SK-N-SH (cell line): ENCODE measurements at regions not wholly inside any gene's neighbourhood (a gene's known extent, or its start where the extent isn't known, plus 50 kb on each side); places are given as distances from the start of the nearest gene placed in this dataset.

Experiments
- CTCF ChIA-PET: fragments of 300-600, 350-600 bp; formaldehyde crosslinking; extraction: SDS; loops from one replicate; lab custom pipeline; 2021; lab: Yijun Ruan, JAX
- POLR2A ChIA-PET: fragments of 350-600 bp; sonication (Branson Sonifier 250); formaldehyde crosslinking; extraction: SDS; loops from one replicate; lab custom pipeline; 2020; ENCODE audit warnings: antibody characterized with exemption, inconsistent platforms; lab: Yijun Ruan, JAX
- DNase-seq: peaks from one replicate; pipeline ENCODE4 v3.0.0; 2012
- H2AFZ ChIP-seq: fragments of 200-600 bp; sonication (generic); 2 replicates; pipeline ENCODE4 v1.8.1; 2016; ENCODE audit warnings: antibody characterized with exemption, mild to moderate bottlenecking, low read depth
- H3F3A ChIP-seq: fragments of 200-600 bp; sonication (generic); replicated peaks from 2 replicates; pipeline ENCODE3; 2016; ENCODE audit warnings: antibody characterized with exemption, mild to moderate bottlenecking; ENCODE audit not compliant: insufficient read depth
- H3K27ac ChIP-seq, 2 experiments: fragments of 200-500 bp in 1 of 2; fragments of 200-600 bp in 1 of 2; sonication (Bioruptor generic) in 1 of 2; sonication (generic), shearing (Covaris generic) in 1 of 2; 2 replicates each; pipeline versions ENCODE4 v1.5.1 to v1.6.1; 2014 to 2016; ENCODE audit warnings: low read depth in 2 of 2, inconsistent platforms in 1 of 2, low read length in 1 of 2, mild to moderate bottlenecking in 1 of 2, mixed read lengths in 1 of 2
- H3K27me3 ChIP-seq: fragments of 200-600 bp; sonication (generic), shearing (Covaris generic); 2 replicates; pipeline ENCODE4 v1.6.1; 2016; ENCODE audit warnings: mixed run types; ENCODE audit not compliant: insufficient read depth
- H3K36me3 ChIP-seq, 2 experiments: fragments of 200-500 bp in 1 of 2; fragments of 200-600 bp in 1 of 2; sonication (Bioruptor generic) in 1 of 2; sonication (generic) in 1 of 2; replicated peaks in 1 of 2; 2 replicates each; pipeline versions ENCODE3 to v1.5.1; 2014 to 2016; ENCODE audit warnings: low read length in 1 of 2, mild to moderate bottlenecking in 1 of 2; ENCODE audit not compliant: insufficient read depth in 2 of 2, control insufficient read depth in 1 of 2
- H3K4me1 ChIP-seq, 2 experiments: fragments of 200-500 bp in 1 of 2; fragments of 200-600 bp in 1 of 2; sonication (Bioruptor generic) in 1 of 2; sonication (generic), shearing (Covaris generic) in 1 of 2; 2 replicates each; pipeline versions ENCODE4 v1.5.1 to v1.6.1; 2014 to 2016; ENCODE audit warnings: low read depth in 1 of 2, low read length in 1 of 2, mixed run types in 1 of 2; ENCODE audit not compliant: insufficient read depth in 2 of 2, control insufficient read depth in 1 of 2
- H3K4me2 ChIP-seq: fragments of 200-600 bp; sonication (generic), shearing (Covaris generic); 2 replicates; pipeline ENCODE4 v1.6.1; 2017; ENCODE audit warnings: mixed run types
- H3K4me3 ChIP-seq, 2 experiments: fragments of 200-500 bp in 1 of 2; fragments of 200-600 bp in 1 of 2; sonication (Bioruptor generic) in 1 of 2; sonication (generic), shearing (Covaris generic) in 1 of 2; 2 replicates each; pipeline versions ENCODE4 v1.5.1 to v1.8.1; 2014 to 2016; ENCODE audit warnings: low read depth in 2 of 2, inconsistent platforms in 1 of 2, low read length in 1 of 2, mild to moderate bottlenecking in 1 of 2, mixed read lengths in 1 of 2, moderate library complexity in 1 of 2
- H3K79me2 ChIP-seq: fragments of 200-600 bp; sonication (generic); 2 replicates; pipeline ENCODE4 v1.8.1; 2017; ENCODE audit warnings: mild to moderate bottlenecking; ENCODE audit not compliant: insufficient read depth
- H3K9ac ChIP-seq: fragments of 200-600 bp; sonication (generic); 2 replicates; pipeline ENCODE4 v1.6.1; 2017; ENCODE audit warnings: mixed run types
- H3K9me2 ChIP-seq: fragments of 200-600 bp; sonication (generic); 2 replicates; pipeline ENCODE4 v1.6.1; 2017; ENCODE audit warnings: mixed run types
- H3K9me3 ChIP-seq: fragments of 200-600 bp; sonication (generic); 2 replicates; pipeline ENCODE4 v1.6.1; 2017; ENCODE audit warnings: mixed run types, mild to moderate bottlenecking, moderate library complexity
- H4K20me1 ChIP-seq: fragments of 200-600 bp; sonication (generic); 2 replicates; pipeline ENCODE4 v1.6.1; 2017; ENCODE audit warnings: mild to moderate bottlenecking, mixed run types; ENCODE audit not compliant: insufficient read depth
- CHD2 ChIP-seq: fragments of 150-350 bp; IDR thresholded peaks from 2 replicates; pipeline ENCODE4 v1.6.1; 2018; ENCODE audit warnings: low read length; ENCODE audit not compliant: partially characterized antibody
- FOXM1 ChIP-seq: IDR thresholded peaks from 2 replicates; pipeline ENCODE4 v1.4.0; 2012; ENCODE audit warnings: low read depth, mild to moderate bottlenecking
- RCOR1 ChIP-seq: fragments of 150-350 bp; IDR thresholded peaks from 2 replicates; pipeline ENCODE4 v1.6.1; 2017; ENCODE audit warnings: antibody characterized with exemption, low read length
- REST ChIP-seq: IDR thresholded peaks from 2 replicates; pipeline ENCODE4 v1.6.1; 2012; ENCODE audit warnings: mild to moderate bottlenecking, low read depth, low read length, moderate library complexity
- SIN3A ChIP-seq: IDR thresholded peaks from 2 replicates; pipeline ENCODE4 v1.6.1; 2012; ENCODE audit warnings: low read depth, mild to moderate bottlenecking, low read length, moderate library complexity, borderline replicate concordance
- TAF1 ChIP-seq: IDR thresholded peaks from 2 replicates; pipeline ENCODE4 v1.6.1; 2012; ENCODE audit warnings: low read depth, mild to moderate bottlenecking, low read length, moderate library complexity, borderline replicate concordance
- USF2 ChIP-seq: fragments of 150-350 bp; IDR thresholded peaks from 2 replicates; pipeline ENCODE4 v1.6.1; 2017; ENCODE audit warnings: antibody characterized with exemption, low read length, low read depth, borderline replicate concordance
- WGBS: methylation state at CpG from one replicate; pipeline ENCODE4 v1.1.6; 2017; ENCODE audit warnings: low lambda C conversion rate; 5-methylcytosine and 5-hydroxymethylcytosine counted together

- ChIA-PET CTCF (interaction anchor here (0.9 kb wide), 2 partner anchors 34 to 686 kb away, joined by 3 read pairs; no protein-coding TSS in a partner anchor), POLR2A (no interaction called here)
- 52% methylated on average over 2 of the region's 2 CpGs for WGBS
Observed at GRCh38 chr17:70254735-70255460, 85.6 kb downstream of the KCNJ2 start.

GRCh38 chr17:70256751-70257150 is 87.4 kb downstream of the KCNJ2 start:
- no peaks in the 10 kb centered on the region for H3K79me2 ChIP-seq
- no peaks in the 10 kb centered on the region for H3F3A ChIP-seq
- POLR2A ChIA-PET: no interaction called here
- 66% methylated on average over 2 of the region's 2 CpGs for WGBS
- no peaks in the 10 kb centered on the region for H3K9me2 ChIP-seq
- no peaks in the 10 kb centered on the region for H3K4me1 ChIP-seq
- TF ChIP-seq FOXM1 (no peak), RCOR1 (no peak)
- DNase-seq: no peak
- no peak overlapping the region for H3K4me2 ChIP-seq
- CTCF ChIA-PET: interaction anchor here (0.8 kb wide), 1 partner anchor 23 kb away, joined by 4 read pairs; no protein-coding TSS in a partner anchor
- no peak overlapping the region for H2AFZ ChIP-seq
- H3K9me3 ChIP-seq: no peaks in the 10 kb centered on the region
- H3K4me3 ChIP-seq: no peak overlapping the region
- no peak overlapping the region for H3K27ac ChIP-seq
- H3K9ac ChIP-seq: no peak overlapping the region
- no peaks in the 10 kb centered on the region for H3K36me3 ChIP-seq
- H3K27me3 ChIP-seq: no peaks in the 10 kb centered on the region
- H4K20me1 ChIP-seq: no peaks in the 10 kb centered on the region

More at GRCh38 chr17:70254735-70255460, 85.6 kb downstream of the KCNJ2 start:
- Histone ChIP-seq H3K9me3 (no peaks in the 10 kb centered on the region), H3K9me2 (no peaks in the 10 kb centered on the region), H3K27ac (no peak overlapping the region), H3K4me1 (no peaks in the 10 kb centered on the region), H3K36me3 (no peaks in the 10 kb centered on the region), H4K20me1 (no peaks in the 10 kb centered on the region), H3K4me2 (no peak overlapping the region), H3K27me3 (no peaks in the 10 kb centered on the region), H3K9ac (no peak overlapping the region), H2AFZ (no peak overlapping the region), H3K79me2 (no peaks in the 10 kb centered on the region), H3K4me3 (no peak overlapping the region), H3F3A (no peaks in the 10 kb centered on the region)
- no peak for DNase-seq
- TF ChIP-seq REST: no peak
- TF ChIP-seq CHD2: no peak
- TF ChIP-seq TAF1: no peak
- no peak for TF ChIP-seq SIN3A
- no peak for TF ChIP-seq USF2
